ENCODE measurements at regions not wholly inside any gene's neighbourhood (a gene's known extent, or its start where the extent isn't known, plus 50 kb on each side); places are given as distances from the start of the nearest gene placed in this dataset.

- H3K9me3 Mint-ChIP-seq: peaks cover 1 to 17% (median 7%) of the 10 kb centered on the region in 7 donors
- TF ChIP-seq, protein P1, sequence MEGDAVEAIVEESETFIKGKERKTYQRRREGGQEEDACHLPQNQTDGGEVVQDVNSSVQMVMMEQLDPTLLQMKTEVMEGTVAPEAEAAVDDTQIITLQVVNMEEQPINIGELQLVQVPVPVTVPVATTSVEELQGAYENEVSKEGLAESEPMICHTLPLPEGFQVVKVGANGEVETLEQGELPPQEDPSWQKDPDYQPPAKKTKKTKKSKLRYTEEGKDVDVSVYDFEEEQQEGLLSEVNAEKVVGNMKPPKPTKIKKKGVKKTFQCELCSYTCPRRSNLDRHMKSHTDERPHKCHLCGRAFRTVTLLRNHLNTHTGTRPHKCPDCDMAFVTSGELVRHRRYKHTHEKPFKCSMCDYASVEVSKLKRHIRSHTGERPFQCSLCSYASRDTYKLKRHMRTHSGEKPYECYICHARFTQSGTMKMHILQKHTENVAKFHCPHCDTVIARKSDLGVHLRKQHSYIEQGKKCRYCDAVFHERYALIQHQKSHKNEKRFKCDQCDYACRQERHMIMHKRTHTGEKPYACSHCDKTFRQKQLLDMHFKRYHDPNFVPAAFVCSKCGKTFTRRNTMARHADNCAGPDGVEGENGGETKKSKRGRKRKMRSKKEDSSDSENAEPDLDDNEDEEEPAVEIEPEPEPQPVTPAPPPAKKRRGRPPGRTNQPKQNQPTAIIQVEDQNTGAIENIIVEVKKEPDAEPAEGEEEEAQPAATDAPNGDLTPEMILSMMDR (IDR thresholded peaks at IDR 0.05): no peak
- Histone ChIP-seq H3K4me1 (ENCODE audit: control insufficient read depth in 1 of 2, insufficient read depth in 2 of 2, low read length in 2 of 2) (peaks cover 16 to 19% of the 10 kb centered on the region in 2 donors), H3K27me3 (ENCODE audit: control insufficient read depth in 2 of 2, insufficient read depth in 2 of 2, low read length in 2 of 2) (no peaks in the 10 kb centered on the region), H2AFZ (ENCODE audit: insufficient read depth, low read depth, low read length, poor library complexity, severe bottlenecking) (no peak overlapping the region), H3K4me2 (replicated peaks; ENCODE audit: extremely low read depth, low read length, poor library complexity, severe bottlenecking) (no peak overlapping the region), H3K4me3 (replicated peaks in 1 of 3; ENCODE audit: low read depth in 2 of 3, low read length in 3 of 3) (no peak overlapping the region), H4K20me1 (ENCODE audit: insufficient read depth, low read length) (no peaks in the 10 kb centered on the region), H3K9me3 (replicated peaks in 1 of 2; ENCODE audit: control insufficient read depth in 1 of 2, insufficient read depth in 1 of 2, low read length in 2 of 2) (no peaks in the 10 kb centered on the region), H3K79me2 (ENCODE audit: insufficient read depth, low read length) (no peaks in the 10 kb centered on the region), H3K9ac (ENCODE audit: insufficient read depth, low read length, poor library complexity, severe bottlenecking) (no peak overlapping the region), H3K27ac (ENCODE audit: low read depth in 1 of 2, low read length in 2 of 2) (no peak overlapping the region), H3K36me3 (replicated peaks in 1 of 2; ENCODE audit: control insufficient read depth in 1 of 2, insufficient read depth in 2 of 2, low read length in 2 of 2) (no peaks in the 10 kb centered on the region)
- DNase-seq: no peak
- H3K36me3 Mint-ChIP-seq: no peaks in the 10 kb centered on the region
- peaks cover 4% of the 10 kb centered on the region in 3 donors for H3K27me3 Mint-ChIP-seq (ENCODE audit: low read depth in 3 of 3)
- peaks cover 16% of the 10 kb centered on the region for H3K4me1 Mint-ChIP-seq
- H3K4me3 Mint-ChIP-seq: no peak overlapping the region
- intact Hi-C loops (cut with micrococcal nuclease): no loop called here
- H3K27ac Mint-ChIP-seq: no peak overlapping the region
- WGBS (ENCODE audit: insufficient coverage): 96% methylated on average over 9 of the region's 10 CpGs
Observed at GRCh38 chr10:33878238-33878786, 543.8 kb upstream of the NRP1 start.

GRCh38 chr10:33876584-33877400, 542.3 kb upstream of the NRP1 start:
- peak overlapping the region in 5 of 7 donors; percentile 8 to 48 (median 39) for H3K27ac Mint-ChIP-seq
- Histone ChIP-seq H3K9me3 (replicated peaks in 1 of 2; ENCODE audit: control insufficient read depth in 1 of 2, insufficient read depth in 1 of 2, low read length in 2 of 2) (no peaks in the 10 kb centered on the region), H3K9ac (ENCODE audit: insufficient read depth, low read length, poor library complexity, severe bottlenecking) (no peak overlapping the region), H4K20me1 (ENCODE audit: insufficient read depth, low read length) (no peaks in the 10 kb centered on the region), H2AFZ (ENCODE audit: insufficient read depth, low read depth, low read length, poor library complexity, severe bottlenecking) (no peak overlapping the region), H3K4me1 (ENCODE audit: control insufficient read depth in 1 of 2, insufficient read depth in 2 of 2, low read length in 2 of 2) (peaks cover 16 to 21% of the 10 kb centered on the region in 2 donors), H3K4me2 (replicated peaks; ENCODE audit: extremely low read depth, low read length, poor library complexity, severe bottlenecking) (peak overlapping the region; percentile 3), H3K36me3 (replicated peaks in 1 of 2; ENCODE audit: control insufficient read depth in 1 of 2, insufficient read depth in 2 of 2, low read length in 2 of 2) (no peaks in the 10 kb centered on the region), H3K4me3 (replicated peaks in 1 of 3; ENCODE audit: low read depth in 2 of 3, low read length in 3 of 3) (no peak overlapping the region), H3K27me3 (ENCODE audit: control insufficient read depth in 2 of 2, insufficient read depth in 2 of 2, low read length in 2 of 2) (no peaks in the 10 kb centered on the region), H3K79me2 (ENCODE audit: insufficient read depth, low read length) (no peaks in the 10 kb centered on the region), H3K27ac (ENCODE audit: low read depth in 1 of 2, low read length in 2 of 2) (peak overlapping the region in 1 of 2 donors; percentile 4)
- peaks cover 4% of the 10 kb centered on the region in 3 donors for H3K27me3 Mint-ChIP-seq (ENCODE audit: low read depth in 3 of 3)
- H3K4me3 Mint-ChIP-seq: peak overlapping the region in 1 of 2 donors; percentile 36
- no CpG with 5 or more reads among the region's 9 CpGs for WGBS (ENCODE audit: insufficient coverage)
- TF ChIP-seq, protein P1 (IDR thresholded peaks at IDR 0.05): no peak
- peaks cover 0 to 16% (median 7%) of the 10 kb centered on the region in 7 donors for H3K9me3 Mint-ChIP-seq
- no peaks in the 10 kb centered on the region for H3K36me3 Mint-ChIP-seq
- H3K4me1 Mint-ChIP-seq: peaks cover 16% of the 10 kb centered on the region
- DNase-seq: peak; percentile 7 to 39 (median 32)
- intact Hi-C loops (cut with micrococcal nuclease): no loop called here

All from CD14-positive monocyte (primary cell).